ENCODE measurements at regions not wholly inside any gene's neighbourhood (a gene's known extent, or its start where the extent isn't known, plus 50 kb on each side); places are given as distances from the start of the nearest gene placed in this dataset.

DNA sequence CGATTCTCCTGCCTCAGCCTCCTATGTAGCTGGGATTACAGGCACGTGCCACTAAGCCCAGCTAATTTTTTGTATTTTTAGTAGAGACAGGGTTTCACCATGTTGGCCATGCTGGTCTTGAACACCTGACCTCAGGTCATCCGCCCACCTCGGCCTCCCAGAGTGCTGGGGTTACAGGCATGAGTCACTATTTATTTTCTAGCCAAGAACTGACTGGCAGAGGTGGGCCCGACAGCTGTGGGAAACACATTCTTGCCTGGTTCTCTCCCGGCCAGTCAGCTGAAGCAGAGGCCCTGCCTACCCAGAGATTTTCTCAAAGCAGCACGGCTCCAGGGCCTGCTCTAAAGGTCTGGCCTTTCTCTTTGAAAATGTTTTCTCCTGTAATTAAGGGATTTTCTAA lies 108.0 kb downstream of the KCTD15 start:
- peaks cover 0 to 10% (median 4%) of the 10 kb centered on the region in 7 donors for H3K9me3 Mint-ChIP-seq
- no peak overlapping the region for H3K27ac Mint-ChIP-seq
- peak overlapping the region in 5 of 8 donors; percentile 65 to 87 (median 83) for H3K4me3 Mint-ChIP-seq
- ATAC-seq (ENCODE audit: low read depth in 2 of 2): no peak
- H3K27me3 Mint-ChIP-seq: peaks cover 44 to 73% (median 44%) of the 10 kb centered on the region in 3 donors
- DNase-seq: no peak
- H3K4me1 Mint-ChIP-seq: peaks cover 0 to 10% (median 0%) of the 10 kb centered on the region in 3 donors
- peaks cover 0 to 5% of the 10 kb centered on the region in 2 donors for H3K36me3 Mint-ChIP-seq

DNA sequence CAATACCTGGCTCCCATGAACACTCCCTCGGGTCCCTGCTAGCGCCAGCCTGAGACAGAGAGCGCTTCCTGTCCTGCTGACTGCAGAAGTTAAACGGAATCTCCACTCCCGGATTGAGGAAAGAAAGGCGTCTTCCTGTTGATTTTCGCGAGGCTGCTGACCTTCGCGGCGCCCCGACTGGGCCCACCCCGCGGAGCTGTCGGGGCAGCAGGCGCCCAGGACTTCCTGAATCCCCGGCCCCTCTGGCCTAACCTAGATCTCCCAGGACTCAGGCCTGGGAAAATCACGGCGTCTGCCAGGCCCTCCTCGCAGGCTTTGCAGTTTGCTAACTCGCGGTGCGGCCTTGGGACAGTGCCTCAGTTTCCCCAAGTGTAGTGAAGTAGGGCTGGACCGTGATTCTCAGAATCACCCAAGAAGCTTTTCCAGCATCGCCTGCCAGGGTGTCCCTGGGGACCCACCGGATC lies 108.8 kb downstream of the KCTD15 start:
- peaks cover 41 to 67% (median 43%) of the 10 kb centered on the region in 3 donors for H3K27me3 Mint-ChIP-seq

DNA sequence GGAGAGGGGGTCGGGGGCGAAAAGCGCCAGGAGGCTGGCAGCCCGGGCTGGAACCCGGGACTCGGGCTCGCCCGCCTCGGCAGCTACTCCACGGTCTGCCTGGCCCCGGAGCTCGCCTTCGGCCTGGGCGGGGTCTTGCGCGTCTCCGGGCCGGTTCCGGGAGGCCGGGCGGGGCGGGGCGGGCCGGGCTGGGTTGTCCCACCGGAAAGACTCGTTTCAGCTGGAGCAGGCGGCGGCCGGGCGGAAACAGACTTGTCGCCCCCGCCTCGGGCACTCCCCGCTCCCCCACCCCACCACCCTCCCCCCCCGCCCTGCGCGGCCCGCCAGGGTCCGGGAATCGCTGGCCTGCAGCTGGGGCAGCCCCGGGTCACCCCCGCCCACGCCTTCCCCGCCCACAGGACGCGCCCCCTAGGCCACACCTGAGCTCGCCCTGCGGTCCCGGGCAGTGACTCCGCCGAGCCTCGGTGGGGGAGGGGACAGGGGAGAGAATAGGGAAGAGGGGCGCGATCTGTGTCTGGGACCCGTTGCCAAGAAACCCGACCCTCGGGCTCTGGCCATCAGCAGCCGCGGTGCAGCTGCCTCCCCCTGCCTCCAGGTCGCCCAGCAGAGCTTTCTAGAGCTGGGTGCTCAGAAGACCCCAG lies 109.4 kb downstream of the KCTD15 start:
- ATAC-seq (ENCODE audit: low read depth in 2 of 2): peak; percentile 32 to 40
- peaks cover 0 to 10% (median 0%) of the 10 kb centered on the region in 3 donors for H3K4me1 Mint-ChIP-seq
- DNase-seq: peak; percentile 3
- peak overlapping the region; percentile 65 to 87 (median 82) for H3K4me3 Mint-ChIP-seq
- H3K36me3 Mint-ChIP-seq: peaks cover 0 to 5% of the 10 kb centered on the region in 2 donors
- no peak overlapping the region for H3K27ac Mint-ChIP-seq
- H3K27me3 Mint-ChIP-seq: peaks cover 35 to 62% (median 42%) of the 10 kb centered on the region in 3 donors
- H3K9me3 Mint-ChIP-seq: peaks cover 0 to 9% (median 5%) of the 10 kb centered on the region in 7 donors

More for the DNA sequence above, 108.8 kb downstream of the KCTD15 start:
- DNase-seq: no peak
- Mint-ChIP-seq H3K27ac (peak overlapping the region in 1 of 6 donors; percentile 44), H3K4me1 (peaks cover 0 to 10% (median 0%) of the 10 kb centered on the region in 3 donors), H3K4me3 (peak overlapping the region; percentile 65 to 87 (median 81)), H3K9me3 (peaks cover 0 to 9% (median 4%) of the 10 kb centered on the region in 7 donors), H3K36me3 (peaks cover 0 to 5% of the 10 kb centered on the region in 2 donors)
- no peak for ATAC-seq (ENCODE audit: low read depth in 2 of 2)

DNA sequence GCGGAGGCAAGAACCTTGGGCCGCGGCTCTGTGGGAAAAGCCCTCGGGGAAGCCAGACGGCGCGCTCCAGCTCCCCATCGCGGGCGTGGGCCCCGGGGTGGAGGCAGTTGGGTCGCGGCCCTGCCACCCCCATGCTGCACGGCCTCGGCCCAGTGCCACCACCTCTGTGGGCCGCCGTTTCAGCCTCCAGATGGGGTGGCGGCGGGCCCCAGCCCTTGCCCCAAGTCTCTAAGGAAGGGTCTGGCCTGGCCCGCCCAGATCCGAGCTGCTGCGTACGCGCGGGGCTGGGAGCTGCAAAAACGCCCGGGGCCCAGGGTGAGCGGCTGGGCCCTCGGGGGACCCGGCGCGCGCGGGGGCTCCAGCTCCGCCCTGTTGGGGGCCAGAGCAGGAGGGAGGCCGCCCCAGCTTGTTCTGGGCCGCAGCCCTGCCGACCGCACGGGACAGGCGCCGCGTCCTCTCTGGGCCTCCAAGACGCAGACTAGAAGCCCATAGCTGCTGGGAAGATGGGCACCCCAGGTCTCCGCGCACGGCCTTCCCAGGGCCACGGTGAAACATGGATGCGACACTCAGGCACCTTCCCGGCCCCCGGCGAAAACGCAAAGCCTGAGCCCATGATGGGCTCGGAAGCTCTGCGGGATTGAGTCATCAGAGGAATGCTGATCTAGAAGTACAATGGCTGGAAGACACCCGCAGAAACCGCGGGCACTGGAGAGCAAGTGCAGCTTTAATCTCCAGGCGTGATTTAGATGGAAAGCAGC lies 110.1 kb downstream of the KCTD15 start:
- Mint-ChIP-seq H3K4me1 (peaks cover 0 to 10% (median 0%) of the 10 kb centered on the region in 3 donors), H3K27ac (peak overlapping the region in 1 of 6 donors; percentile 39), H3K9me3 (peaks cover 0 to 9% (median 5%) of the 10 kb centered on the region in 7 donors), H3K36me3 (peaks cover 0 to 5% of the 10 kb centered on the region in 2 donors), H3K4me3 (peak overlapping the region in 7 of 8 donors; percentile 35 to 86 (median 51)), H3K27me3 (peaks cover 29 to 55% (median 39%) of the 10 kb centered on the region in 3 donors)
- ATAC-seq (ENCODE audit: low read depth in 2 of 2) (peak in 1 of 2 donors; percentile 20), DNase-seq (no peak)

DNA sequence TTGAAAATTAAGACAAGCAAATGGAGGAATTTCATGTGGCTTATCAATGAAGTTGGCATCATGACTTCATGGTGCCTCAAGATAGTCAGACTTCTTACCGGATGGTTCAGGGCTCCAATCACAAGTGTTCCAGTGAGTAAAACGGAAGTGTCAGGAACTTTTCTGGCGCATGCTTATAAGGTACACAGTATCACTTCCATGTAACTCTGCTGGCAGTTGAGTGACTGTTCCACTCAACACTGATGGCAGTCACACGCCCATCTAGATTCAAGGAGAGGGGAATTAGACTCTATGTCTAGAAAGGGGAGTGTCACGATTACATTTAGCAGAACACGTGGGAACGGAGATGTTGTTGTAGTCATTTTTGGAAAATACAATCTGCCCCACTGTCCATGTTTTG lies 114.3 kb downstream of the KCTD15 start:
- H3K36me3 Mint-ChIP-seq: peaks cover 0 to 5% of the 10 kb centered on the region in 2 donors
- no peak overlapping the region for H3K27ac Mint-ChIP-seq
- H3K4me3 Mint-ChIP-seq: no peak overlapping the region
- H3K27me3 Mint-ChIP-seq: peaks cover 23 to 50% (median 32%) of the 10 kb centered on the region in 3 donors
- no peak for ATAC-seq (ENCODE audit: low read depth in 2 of 2)
- H3K9me3 Mint-ChIP-seq: peaks cover 0 to 15% (median 5%) of the 10 kb centered on the region in 7 donors
- DNase-seq: no peak
- no peaks in the 10 kb centered on the region for H3K4me1 Mint-ChIP-seq

DNA sequence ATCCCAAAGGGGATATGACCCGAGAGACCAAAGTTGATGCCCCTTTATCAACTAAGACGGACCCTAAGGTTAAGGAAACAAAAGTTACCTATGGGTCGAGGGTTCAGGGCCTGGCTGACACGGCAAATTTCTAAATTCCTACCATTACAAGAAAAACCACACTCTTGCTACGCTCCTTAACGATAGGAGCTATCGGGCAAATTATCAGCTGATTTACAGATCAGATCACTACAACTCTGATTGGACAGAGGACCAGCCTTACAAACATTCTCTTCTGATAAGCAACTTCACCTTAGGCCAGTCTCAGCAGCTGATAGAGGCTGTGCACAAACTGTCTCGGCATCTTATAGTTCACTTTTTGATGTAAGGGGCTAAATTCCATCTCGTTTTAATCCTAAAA lies 117.9 kb downstream of the KCTD15 start:
- no peak overlapping the region for H3K4me3 Mint-ChIP-seq
- no peaks in the 10 kb centered on the region for H3K4me1 Mint-ChIP-seq
- DNase-seq: no peak
- H3K27ac Mint-ChIP-seq: no peak overlapping the region
- ATAC-seq (ENCODE audit: low read depth in 2 of 2): no peak
- peaks cover 17 to 46% (median 33%) of the 10 kb centered on the region in 3 donors for H3K27me3 Mint-ChIP-seq
- H3K36me3 Mint-ChIP-seq: peaks cover 0 to 5% of the 10 kb centered on the region in 2 donors
- H3K9me3 Mint-ChIP-seq: peaks cover 0 to 13% (median 4%) of the 10 kb centered on the region in 7 donors

DNA sequence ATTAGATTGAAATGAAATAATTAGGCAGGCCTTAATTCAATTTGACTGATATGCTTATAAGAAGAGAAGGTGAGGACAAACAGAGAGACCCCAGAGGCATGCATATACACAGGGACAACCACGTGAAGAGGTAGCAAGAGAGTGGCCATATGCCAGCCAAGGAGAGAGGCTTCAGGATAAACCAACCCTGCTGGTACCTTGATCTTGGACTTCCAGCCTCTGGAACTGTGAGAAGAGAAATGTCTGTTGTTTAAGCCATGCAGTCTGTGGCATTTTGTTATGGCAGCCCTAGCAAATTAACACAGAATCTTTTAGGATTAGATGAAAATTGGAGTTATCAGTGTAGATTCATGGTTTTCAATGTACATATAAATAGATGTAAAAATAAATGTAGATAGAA lies 120.1 kb downstream of the KCTD15 start:
- H3K4me1 Mint-ChIP-seq: no peaks in the 10 kb centered on the region
- H3K36me3 Mint-ChIP-seq: peaks cover 0 to 5% of the 10 kb centered on the region in 2 donors
- H3K27me3 Mint-ChIP-seq: peaks cover 12 to 51% (median 33%) of the 10 kb centered on the region in 3 donors
- H3K4me3 Mint-ChIP-seq: no peak overlapping the region
- no peak for DNase-seq
- H3K9me3 Mint-ChIP-seq: peaks cover 0 to 13% (median 4%) of the 10 kb centered on the region in 7 donors
- no peak for ATAC-seq (ENCODE audit: low read depth in 2 of 2)
- H3K27ac Mint-ChIP-seq: no peak overlapping the region

DNA sequence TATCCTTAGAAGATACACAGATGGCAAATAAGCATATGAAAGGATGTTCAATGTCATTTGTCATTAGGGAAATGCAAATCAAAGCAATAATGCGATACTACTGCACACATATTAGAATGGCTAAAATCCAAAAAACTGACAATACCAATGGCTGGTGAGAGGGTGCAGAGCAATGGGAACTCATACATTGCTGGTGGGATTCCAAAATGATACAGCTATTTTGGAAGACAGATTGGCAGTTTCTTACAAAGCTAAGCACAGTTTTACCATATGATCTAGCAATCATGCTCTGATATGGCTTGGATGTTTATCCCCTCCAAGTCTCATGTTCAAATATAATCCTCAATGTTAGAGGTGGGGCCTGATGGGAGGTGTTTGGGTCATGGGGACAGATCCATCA lies 122.6 kb downstream of the KCTD15 start:
- Mint-ChIP-seq H3K4me3 (no peak overlapping the region), H3K27me3 (peaks cover 7 to 36% (median 28%) of the 10 kb centered on the region in 3 donors), H3K4me1 (no peaks in the 10 kb centered on the region), H3K36me3 (peaks cover 0 to 5% of the 10 kb centered on the region in 2 donors), H3K27ac (no peak overlapping the region), H3K9me3 (peaks cover 0 to 13% (median 2%) of the 10 kb centered on the region in 7 donors)
- no peak for ATAC-seq (ENCODE audit: low read depth in 2 of 2)
- DNase-seq: no peak

DNA sequence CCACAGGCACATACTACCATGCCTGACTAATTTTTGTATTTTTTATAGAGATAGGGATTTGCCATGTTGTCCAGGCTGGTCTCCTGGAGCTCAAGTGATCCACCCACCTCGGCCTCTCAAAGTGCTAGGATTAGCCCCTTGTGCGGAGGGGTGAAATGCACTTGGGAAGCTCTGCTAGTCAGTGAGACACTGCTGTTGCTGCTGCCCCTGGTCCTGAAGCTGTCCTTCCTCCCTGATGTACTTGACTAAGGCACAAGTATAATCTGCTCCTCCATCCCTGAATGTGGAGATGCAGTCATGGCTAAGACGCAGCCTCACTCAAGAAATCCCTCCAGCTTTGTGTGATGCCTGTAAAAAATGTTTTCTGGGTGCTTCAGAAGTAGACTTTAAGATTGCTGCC lies 124.5 kb downstream of the KCTD15 start:
- H3K4me1 Mint-ChIP-seq: no peaks in the 10 kb centered on the region
- H3K9me3 Mint-ChIP-seq: peaks cover 0 to 13% (median 2%) of the 10 kb centered on the region in 7 donors
- ATAC-seq (ENCODE audit: low read depth in 2 of 2) (no peak), DNase-seq (no peak)
- no peak overlapping the region for H3K4me3 Mint-ChIP-seq
- H3K27ac Mint-ChIP-seq: no peak overlapping the region
- H3K27me3 Mint-ChIP-seq: peaks cover 12 to 39% (median 32%) of the 10 kb centered on the region in 3 donors
- H3K36me3 Mint-ChIP-seq: peaks cover 0 to 5% of the 10 kb centered on the region in 2 donors

DNA sequence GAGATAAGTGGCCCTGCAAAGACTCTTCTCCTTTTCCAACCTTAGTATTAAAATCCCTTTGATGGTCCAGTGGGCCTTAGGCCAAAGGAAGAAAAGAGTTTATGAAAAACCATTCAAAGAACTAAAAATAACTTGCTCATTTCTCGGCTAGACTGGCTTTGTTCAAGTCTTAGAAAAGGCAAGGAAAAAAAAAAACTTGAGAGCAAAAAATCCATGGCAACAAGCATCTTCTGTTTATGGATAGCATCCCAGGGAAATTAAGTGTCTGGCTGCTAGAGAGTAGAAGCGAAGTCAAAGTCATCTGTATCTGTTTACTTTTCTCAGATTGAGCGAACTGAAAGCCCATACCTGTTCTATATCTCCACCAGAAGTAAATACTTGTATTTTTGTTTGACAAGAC lies 129.6 kb downstream of the KCTD15 start:
- Mint-ChIP-seq H3K27me3 (peaks cover 20 to 43% (median 34%) of the 10 kb centered on the region in 3 donors), H3K27ac (no peak overlapping the region), H3K36me3 (no peaks in the 10 kb centered on the region), H3K4me3 (no peak overlapping the region), H3K9me3 (peaks cover 0 to 5% (median 2%) of the 10 kb centered on the region in 7 donors), H3K4me1 (no peaks in the 10 kb centered on the region)
- ATAC-seq (ENCODE audit: low read depth in 2 of 2) (no peak), DNase-seq (no peak)

DNA sequence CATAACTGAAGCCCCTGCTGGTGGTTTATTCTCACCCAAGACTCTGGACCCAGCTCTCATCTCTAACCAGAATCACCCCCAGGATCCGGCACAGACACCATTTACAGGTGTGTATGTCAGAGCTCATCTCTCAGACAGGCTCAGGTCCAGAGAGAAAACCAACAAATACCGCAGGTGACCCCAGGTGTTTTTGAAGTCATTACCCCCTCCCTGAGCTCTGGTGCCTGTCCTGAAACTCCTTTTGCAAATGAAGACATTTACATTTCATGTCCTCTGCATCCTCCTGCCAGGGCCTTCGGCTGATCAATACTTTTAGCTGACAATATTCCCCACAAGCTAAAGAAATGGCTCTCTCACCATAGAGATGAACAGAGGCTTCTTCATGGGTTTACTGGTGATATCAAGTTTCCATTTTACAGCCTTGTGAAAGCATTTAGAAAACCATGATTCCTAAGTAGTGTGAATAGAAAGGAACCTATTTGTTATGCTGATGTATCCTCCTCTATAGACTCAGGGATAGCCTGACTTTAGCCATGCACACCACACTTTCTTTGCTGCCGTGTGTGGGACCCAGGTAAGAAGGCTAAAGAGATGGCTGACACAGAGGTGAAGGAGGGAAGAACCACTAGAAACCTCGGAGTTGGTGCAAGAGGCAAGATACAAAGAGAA lies 131.3 kb downstream of the KCTD15 start:
- Mint-ChIP-seq H3K4me3 (no peak overlapping the region), H3K27me3 (peaks cover 20 to 44% (median 34%) of the 10 kb centered on the region in 3 donors), H3K4me1 (no peaks in the 10 kb centered on the region), H3K36me3 (no peaks in the 10 kb centered on the region), H3K9me3 (peaks cover 0 to 6% (median 2%) of the 10 kb centered on the region in 7 donors), H3K27ac (no peak overlapping the region)
- DNase-seq (no peak), ATAC-seq (ENCODE audit: low read depth in 2 of 2) (no peak)

DNA sequence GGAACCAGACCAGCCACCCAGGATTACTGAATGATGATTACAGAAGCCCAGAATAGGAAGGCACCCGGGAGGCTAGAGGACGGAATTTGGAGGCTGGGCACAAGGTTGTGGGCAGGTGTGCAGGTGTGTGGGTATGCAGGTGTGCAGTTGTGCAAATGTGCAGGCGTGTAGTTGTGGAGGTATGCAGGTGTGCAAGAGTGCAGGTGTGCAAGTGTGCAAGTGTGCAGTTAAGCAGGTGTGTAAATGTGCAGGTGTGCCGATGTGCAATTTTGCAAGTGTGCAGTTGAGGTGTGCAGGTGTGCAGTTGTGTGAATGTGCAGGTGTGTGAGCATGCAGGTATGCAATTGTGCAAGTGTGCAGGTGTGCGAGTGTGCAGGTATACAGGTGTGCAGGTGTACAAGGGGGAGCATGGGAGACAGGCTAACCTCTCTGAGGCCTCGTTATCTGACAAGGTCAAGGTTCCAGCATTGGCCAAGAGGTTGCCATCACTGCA lies 131.8 kb downstream of the KCTD15 start:
- DNase-seq (no peak), ATAC-seq (ENCODE audit: low read depth in 2 of 2) (no peak)
- Mint-ChIP-seq H3K9me3 (peaks cover 0 to 12% (median 5%) of the 10 kb centered on the region in 7 donors), H3K27ac (no peak overlapping the region), H3K27me3 (peaks cover 15 to 44% (median 34%) of the 10 kb centered on the region in 3 donors), H3K36me3 (no peaks in the 10 kb centered on the region), H3K4me3 (peak overlapping the region in 1 of 8 donors; percentile 10), H3K4me1 (no peaks in the 10 kb centered on the region)

DNA sequence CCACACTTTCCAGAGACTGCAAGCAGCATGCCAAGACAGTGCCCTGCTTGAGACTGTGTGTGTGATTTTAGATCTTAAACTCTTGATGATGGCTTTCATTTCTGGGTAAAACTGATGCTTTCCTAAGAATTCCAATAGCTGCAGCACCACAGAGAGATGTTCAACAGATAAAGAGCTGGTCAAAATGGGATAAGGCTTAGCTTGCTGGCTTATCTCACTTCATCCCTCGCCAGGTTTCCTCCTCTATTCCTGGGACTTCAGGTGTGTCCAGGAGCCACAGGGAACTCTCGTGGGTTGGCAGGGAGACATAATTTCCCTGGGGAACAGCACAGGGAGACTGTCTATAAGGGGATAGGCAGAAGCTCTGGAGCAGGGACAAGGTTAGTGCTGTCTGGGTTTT lies 137.3 kb downstream of the KCTD15 start:
- no peak for ATAC-seq (ENCODE audit: low read depth in 2 of 2)
- no peak overlapping the region for H3K4me3 Mint-ChIP-seq

More for the DNA sequence above, 137.3 kb downstream of the KCTD15 start:
- DNase-seq: no peak
- Mint-ChIP-seq H3K9me3 (peaks cover 7 to 32% (median 17%) of the 10 kb centered on the region in 7 donors), H3K27ac (no peak overlapping the region), H3K27me3 (peaks cover 10 to 19% (median 17%) of the 10 kb centered on the region in 3 donors), H3K36me3 (peaks cover 0 to 10% of the 10 kb centered on the region in 2 donors), H3K4me1 (no peaks in the 10 kb centered on the region)
